ENCODE measurements at regions not wholly inside any gene's neighbourhood (a gene's known extent, or its start where the extent isn't known, plus 50 kb on each side); places are given as distances from the start of the nearest gene placed in this dataset.

GRCh38 chr17:70261170-70261569 lies 91.8 kb downstream of the KCNJ2 start:
- Histone ChIP-seq H3K9me3 (ENCODE audit: insufficient read depth, low read depth) (no peaks in the 10 kb centered on the region), H3K4me1 (replicated peaks; ENCODE audit: insufficient read depth) (no peaks in the 10 kb centered on the region), H2AFZ (no peak overlapping the region), H3K27ac (no peak overlapping the region), H3K4me2 (no peak overlapping the region), H3F3A (ENCODE audit: insufficient read depth, low read depth) (no peaks in the 10 kb centered on the region), H3K4me3 (no peak overlapping the region), H3K27me3 (ENCODE audit: insufficient read depth, low read depth) (no peaks in the 10 kb centered on the region), H3K9me2 (ENCODE audit: insufficient read depth) (no peaks in the 10 kb centered on the region), H3K36me3 (ENCODE audit: low read depth) (no peaks in the 10 kb centered on the region), H3K79me2 (ENCODE audit: low read depth) (no peaks in the 10 kb centered on the region), H4K20me1 (ENCODE audit: insufficient read depth) (no peaks in the 10 kb centered on the region)
- TF ChIP-seq EZH2 (IDR thresholded peaks at IDR 0.05; ENCODE audit: low read depth): no peak
- TF ChIP-seq, protein P1, sequence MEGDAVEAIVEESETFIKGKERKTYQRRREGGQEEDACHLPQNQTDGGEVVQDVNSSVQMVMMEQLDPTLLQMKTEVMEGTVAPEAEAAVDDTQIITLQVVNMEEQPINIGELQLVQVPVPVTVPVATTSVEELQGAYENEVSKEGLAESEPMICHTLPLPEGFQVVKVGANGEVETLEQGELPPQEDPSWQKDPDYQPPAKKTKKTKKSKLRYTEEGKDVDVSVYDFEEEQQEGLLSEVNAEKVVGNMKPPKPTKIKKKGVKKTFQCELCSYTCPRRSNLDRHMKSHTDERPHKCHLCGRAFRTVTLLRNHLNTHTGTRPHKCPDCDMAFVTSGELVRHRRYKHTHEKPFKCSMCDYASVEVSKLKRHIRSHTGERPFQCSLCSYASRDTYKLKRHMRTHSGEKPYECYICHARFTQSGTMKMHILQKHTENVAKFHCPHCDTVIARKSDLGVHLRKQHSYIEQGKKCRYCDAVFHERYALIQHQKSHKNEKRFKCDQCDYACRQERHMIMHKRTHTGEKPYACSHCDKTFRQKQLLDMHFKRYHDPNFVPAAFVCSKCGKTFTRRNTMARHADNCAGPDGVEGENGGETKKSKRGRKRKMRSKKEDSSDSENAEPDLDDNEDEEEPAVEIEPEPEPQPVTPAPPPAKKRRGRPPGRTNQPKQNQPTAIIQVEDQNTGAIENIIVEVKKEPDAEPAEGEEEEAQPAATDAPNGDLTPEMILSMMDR (conservative IDR thresholded peaks at IDR 0.05): no peak
- no peak for DNase-seq
- intact Hi-C loops (cut with micrococcal nuclease; ENCODE audit: unreplicated experiment): no loop called here
- ChIA-PET POLR2A (ENCODE audit: unreplicated experiment) (interaction anchor here (0.7 kb wide), 1 partner anchor 86 kb away, joined by 3 read pairs; no protein-coding TSS in a partner anchor), CTCF (no interaction called here)
- BruUV-seq (replicated peaks): no TSS peak

DNA sequence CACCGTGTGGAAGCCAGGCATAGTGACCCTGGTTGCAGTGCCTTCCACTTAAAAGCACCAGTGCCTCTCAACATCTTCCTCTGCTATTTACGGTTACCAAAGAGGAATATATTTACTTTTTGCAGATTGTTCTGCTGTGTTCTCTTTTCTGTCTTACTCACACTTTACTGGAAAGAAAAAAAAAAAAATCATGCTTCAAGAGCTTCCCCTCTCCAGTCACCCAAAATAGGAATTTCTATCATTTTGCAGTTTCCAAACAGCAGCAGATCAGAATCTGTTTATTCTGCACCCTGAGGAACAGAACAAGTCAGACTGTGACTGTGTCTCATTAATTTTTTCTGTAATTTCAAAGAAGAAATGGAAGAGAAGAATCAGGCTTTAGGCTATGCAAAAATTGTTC lies 96.1 kb downstream of the KCNJ2 start:
- intact Hi-C loops (cut with micrococcal nuclease; ENCODE audit: unreplicated experiment): no loop called here
- POLR2A ChIA-PET (ENCODE audit: unreplicated experiment): no interaction called here
- Histone ChIP-seq H3K4me3 (no peak overlapping the region), H3K9me3 (ENCODE audit: insufficient read depth, low read depth) (no peaks in the 10 kb centered on the region; the same call in 1 of the 2 replicates), H3K79me2 (ENCODE audit: low read depth) (no peaks in the 10 kb centered on the region), H2AFZ (no peak overlapping the region), H3F3A (ENCODE audit: insufficient read depth, low read depth) (no peaks in the 10 kb centered on the region), H3K4me1 (replicated peaks; ENCODE audit: insufficient read depth) (no peaks in the 10 kb centered on the region), H4K20me1 (ENCODE audit: insufficient read depth) (no peaks in the 10 kb centered on the region), H3K4me2 (no peak overlapping the region), H3K27ac (no peak overlapping the region), H3K36me3 (ENCODE audit: low read depth) (no peaks in the 10 kb centered on the region), H3K27me3 (ENCODE audit: insufficient read depth, low read depth) (no peaks in the 10 kb centered on the region), H3K9me2 (ENCODE audit: insufficient read depth) (no peaks in the 10 kb centered on the region)
- CTCF ChIA-PET: no interaction called here
- no peak for DNase-seq
- TF ChIP-seq, protein P1 (conservative IDR thresholded peaks at IDR 0.05): no peak
- no peak for TF ChIP-seq EZH2 (IDR thresholded peaks at IDR 0.05; ENCODE audit: low read depth)
- BruUV-seq (replicated peaks): no TSS peak

DNA sequence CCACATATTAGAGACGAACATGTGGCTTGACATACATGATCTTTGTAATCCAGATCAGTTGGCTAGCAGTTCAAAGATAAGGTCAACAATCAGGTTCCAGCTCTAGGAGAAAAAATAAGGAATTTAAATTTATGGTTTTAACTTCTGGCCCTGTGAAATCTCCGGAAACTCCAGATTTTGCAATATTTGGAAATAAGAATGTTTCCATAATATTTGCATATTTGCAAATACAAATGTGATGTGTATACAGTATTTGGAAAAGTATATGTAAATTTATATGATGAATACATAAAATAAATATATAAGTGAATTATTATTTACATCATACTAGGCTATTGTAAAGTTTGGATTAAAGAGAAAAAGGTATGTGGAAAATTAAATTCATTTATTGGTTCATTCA lies 97.1 kb downstream of the KCNJ2 start:
- no peaks in the 10 kb centered on the region for H3K4me1 ChIP-seq (replicated peaks; ENCODE audit: insufficient read depth)
- ChIA-PET POLR2A (ENCODE audit: unreplicated experiment) (no interaction called here), CTCF (no interaction called here)
- no peaks in the 10 kb centered on the region for H3K79me2 ChIP-seq (ENCODE audit: low read depth)
- intact Hi-C loops (cut with micrococcal nuclease; ENCODE audit: unreplicated experiment): no loop called here
- H4K20me1 ChIP-seq (ENCODE audit: insufficient read depth): no peaks in the 10 kb centered on the region
- no peaks in the 10 kb centered on the region for H3F3A ChIP-seq (ENCODE audit: insufficient read depth, low read depth)
- no peak for DNase-seq
- no peaks in the 10 kb centered on the region for H3K36me3 ChIP-seq (ENCODE audit: low read depth)
- H3K9me3 ChIP-seq (ENCODE audit: insufficient read depth, low read depth): no peaks in the 10 kb centered on the region; the same call in 1 of the 2 replicates
- H3K4me2 ChIP-seq: no peak overlapping the region
- H3K27me3 ChIP-seq (ENCODE audit: insufficient read depth, low read depth): no peaks in the 10 kb centered on the region
- no peak overlapping the region for H3K27ac ChIP-seq
- H3K4me3 ChIP-seq: no peak overlapping the region
- no TSS peak for BruUV-seq (replicated peaks)
- no peaks in the 10 kb centered on the region for H3K9me2 ChIP-seq (ENCODE audit: insufficient read depth)
- TF ChIP-seq, protein P1 (conservative IDR thresholded peaks at IDR 0.05): no peak
- TF ChIP-seq EZH2 (IDR thresholded peaks at IDR 0.05; ENCODE audit: low read depth): no peak
- no peak overlapping the region for H2AFZ ChIP-seq

Measured in PC-9 (cell line).